NCI-H1092 (cell line): ENCODE measurements at regions not wholly inside any gene's neighbourhood (a gene's known extent, or its start where the extent isn't known, plus 50 kb on each side); places are given as distances from the start of the nearest gene placed in this dataset.
"Not testable (repeated sequence)": the region's sequence is repeated elsewhere in the genome, so short reads cannot be mapped to it uniquely, and the experiment has no call there.

ENCODE experiments used
- DNase-seq: peaks from one replicate; lab custom pipeline; 2025; lab: John Stamatoyannopoulos, UW

DNA sequence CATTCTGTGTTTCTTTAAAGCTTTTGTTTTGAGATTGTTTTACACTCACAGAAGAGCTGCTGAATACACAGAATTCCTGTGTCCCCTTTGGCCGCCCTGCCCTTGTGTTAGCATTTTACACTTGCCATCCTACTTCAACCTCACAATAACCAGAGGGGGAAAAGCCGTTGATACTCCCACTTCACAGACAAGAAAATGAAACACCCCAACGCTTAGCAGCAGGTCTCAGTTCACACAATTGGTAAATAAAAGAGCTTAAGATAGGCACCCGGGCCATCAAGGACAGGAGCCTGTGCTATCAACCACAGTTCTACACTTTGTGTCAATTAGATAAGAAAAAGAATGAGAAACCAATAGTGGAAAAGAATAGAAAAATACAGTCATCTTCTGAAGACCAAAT lies 178.0 kb downstream of the SYK start:
- DNase-seq = no peak

DNA sequence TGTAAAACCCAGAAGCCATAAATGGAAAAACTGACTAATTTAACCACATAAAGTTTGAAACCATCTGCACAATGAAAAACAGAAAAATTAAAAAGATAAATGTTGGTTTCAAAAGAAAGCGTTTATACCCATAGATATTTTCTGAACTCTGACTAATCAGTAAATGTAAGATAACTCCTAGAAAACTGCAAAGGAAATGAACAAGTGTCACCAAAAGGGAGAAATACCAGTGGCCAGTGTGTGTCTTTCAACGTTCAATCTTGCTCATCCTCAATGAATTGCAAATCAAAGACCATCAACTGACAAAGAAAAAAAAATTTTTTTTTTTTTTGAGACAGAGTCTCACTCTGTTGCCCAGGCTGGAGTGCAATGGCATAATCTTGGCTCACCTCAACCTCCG lies 180.1 kb downstream of the SYK start:
- DNase-seq = no peak

DNA sequence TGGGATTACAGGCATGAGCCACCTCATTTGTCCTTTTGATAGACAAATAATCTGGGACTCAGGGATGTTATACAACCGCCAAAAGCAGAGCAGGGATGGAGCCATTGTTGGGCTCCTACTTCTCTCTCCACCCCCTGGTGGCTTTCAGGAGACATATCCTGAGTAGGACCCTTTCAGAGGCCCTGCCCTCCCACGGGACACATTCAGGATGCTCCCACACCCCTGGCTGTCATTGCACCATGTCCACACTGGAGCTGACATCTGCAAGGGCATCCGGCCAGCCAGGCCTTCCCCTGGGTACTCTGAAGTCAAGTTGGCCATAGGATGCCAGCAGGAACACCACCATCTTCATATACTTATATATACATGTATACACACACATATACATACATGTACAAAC lies 181.8 kb downstream of the SYK start:
- DNase-seq = no peak

DNA sequence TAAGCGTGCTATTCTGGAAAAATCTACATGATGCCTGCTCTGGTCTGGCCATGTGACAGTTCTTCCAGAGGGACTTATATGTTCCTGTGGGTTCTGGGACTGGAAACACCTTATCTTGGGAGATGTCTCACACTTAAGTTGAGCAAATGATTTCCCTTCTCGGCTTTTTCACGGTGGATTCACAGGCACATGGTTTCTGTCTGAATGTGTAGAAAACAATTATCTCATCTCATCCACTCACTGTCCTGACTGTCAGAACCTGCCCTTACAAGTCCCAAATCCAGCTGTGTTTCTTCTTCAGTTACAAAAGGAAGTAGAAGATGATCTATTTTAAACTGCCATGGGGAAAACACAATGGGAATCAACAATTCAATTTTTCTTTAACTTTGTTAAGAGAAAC lies 184.0 kb downstream of the SYK start:
- no peak for DNase-seq

DNA sequence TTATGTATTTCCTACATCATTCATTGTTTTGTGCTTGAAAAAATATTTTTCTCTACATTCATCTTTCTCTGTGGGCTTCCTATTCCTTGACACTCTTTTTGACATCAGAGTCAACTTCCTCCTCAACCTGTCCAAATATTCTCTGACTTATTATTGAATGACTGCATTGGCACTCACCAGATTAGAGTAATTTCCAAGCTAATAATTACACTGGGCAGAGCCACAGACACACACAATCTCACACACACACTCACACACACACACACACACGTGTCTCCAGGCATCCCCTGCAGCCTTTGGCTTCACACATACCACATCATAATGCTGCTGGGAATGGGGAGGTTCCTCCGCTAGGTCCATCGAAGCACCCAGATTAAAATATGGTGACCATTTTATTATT lies 184.5 kb downstream of the SYK start:
- no peak for DNase-seq

DNA sequence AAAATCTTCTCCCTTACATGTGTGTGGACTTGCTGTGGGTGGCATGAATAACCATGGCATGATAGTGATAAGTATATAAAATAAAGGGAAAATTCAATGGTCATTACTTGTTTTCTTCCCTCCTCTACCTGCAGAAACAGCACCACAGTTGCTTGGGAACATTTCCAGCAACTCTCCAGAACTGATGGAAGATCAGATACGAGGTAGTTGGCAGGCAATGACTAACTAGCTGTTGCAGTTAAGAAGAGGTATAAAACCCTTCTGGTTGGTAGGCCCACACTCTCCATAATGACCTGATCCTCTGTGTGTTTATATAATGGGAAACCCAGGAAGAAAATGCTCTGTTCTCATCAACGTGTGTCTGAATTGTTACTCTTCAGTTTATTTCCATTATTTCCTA lies 185.9 kb downstream of the SYK start:
- no peak for DNase-seq

DNA sequence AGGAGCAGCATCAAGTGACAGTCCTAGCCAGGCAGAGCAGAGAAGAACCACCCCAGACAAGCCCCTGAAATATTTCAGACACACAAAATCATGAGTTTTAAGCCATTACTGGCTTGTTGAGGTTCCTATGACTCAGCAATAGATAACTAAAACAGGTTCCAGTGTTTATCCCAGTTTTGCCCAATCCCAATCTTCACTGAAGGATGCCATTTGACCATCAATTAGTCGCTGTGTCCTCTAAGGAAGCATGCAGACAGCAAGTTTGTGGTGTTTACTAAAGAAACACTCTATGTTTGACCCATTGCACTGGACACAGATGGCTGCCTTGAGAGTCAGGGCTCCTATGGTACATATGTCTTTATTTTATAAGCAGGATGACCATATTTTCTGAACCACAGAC lies 186.7 kb downstream of the SYK start:
- DNase-seq = no peak

DNA sequence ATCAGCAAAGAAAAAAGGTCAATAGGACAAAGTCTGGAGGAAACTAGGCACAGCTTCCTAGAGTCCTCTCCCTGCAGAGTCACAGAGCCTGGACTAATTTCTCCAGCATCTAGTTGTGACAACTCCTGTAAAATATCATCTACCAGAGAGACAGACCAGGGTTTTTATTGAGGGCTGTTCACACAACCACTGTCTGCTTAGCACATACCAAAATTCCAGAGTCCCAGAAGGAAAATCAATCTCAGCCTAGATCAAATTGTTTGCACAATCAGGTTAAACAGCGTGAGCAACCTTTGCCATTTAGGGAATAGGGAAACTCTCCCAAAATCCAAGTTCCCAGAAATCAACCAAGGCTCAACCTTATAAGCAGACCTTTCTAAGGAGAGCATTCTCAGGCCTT lies 190.3 kb downstream of the SYK start:
- DNase-seq = no peak

DNA sequence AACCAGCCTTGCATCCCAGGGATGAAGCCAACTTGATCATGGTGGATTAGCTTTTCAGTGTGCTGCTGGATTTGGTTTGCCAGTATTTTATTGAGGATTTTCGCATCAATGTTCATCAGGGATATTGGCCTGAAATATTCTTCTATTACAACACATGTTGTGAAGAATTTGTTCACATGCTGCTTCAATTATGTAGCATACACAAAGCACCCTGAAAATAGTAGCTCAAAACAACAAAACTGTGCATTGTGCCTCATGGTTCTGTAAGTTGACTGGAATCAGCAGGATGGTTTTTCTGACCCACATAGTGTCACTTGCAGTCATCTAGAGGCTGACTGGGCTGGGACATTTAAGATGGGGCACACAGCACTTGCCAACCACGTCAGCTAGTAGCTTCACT lies 193.9 kb downstream of the SYK start:
- no peak for DNase-seq

DNA sequence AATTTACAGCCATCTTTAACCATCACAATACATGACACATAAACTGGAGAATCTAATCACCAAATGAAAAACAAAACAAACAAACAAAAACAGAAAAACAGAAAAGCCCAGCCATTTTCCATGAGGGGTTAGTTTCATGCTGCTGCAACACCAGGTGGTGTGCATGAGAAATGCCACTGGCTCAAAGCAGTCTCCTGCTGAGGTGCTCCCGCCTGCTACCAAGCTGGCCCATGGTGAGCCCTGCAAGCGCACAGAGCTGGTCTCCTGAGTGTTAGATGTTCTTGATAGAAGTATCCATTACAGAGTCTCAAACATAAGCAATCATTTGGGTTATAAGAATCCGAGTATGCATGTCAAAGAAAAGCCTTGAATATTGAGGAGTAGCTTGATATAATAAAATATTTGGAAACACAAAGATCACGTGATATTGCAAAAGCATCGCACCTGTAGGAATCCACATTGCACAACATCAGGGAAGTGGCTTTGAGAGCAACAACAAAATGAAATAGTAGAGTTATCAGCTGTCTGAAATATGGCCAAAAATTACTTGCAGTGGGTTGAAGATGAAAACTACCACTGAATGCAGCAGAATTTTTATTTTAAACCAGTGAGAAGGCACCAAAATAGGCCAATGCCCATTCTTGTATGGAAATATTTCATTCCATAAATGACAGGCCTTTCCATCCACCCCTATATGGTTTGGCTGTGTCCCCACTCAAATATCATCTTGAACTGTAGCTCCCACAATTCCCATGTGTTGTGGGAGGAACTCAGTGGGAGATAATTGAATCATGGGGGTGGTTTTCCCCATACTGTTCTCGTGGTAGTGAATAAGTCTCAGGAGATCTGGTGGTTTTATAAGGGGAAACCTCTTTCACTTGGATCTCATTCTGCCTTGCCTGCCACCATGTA lies 194.8 kb downstream of the SYK start:
- no peak for DNase-seq

DNA sequence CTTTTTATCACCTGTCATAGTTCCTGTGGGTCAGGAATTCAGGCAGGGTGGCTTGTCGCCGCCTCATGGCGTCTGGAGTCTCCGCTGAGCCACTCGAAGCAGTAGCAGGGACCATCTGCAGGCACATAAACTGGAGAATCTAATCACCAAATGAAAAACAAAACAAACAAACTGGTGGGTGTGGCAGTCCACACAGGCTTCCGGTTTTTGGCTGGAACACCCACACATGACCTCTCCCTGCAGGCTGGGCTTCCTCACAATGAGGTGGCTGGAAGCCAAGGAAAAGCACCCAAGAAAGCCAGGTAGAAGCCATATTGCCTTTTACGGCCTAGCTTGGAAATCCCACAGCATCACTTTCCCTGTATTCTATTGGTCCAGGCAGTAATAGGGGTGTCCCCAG lies 197.0 kb downstream of the SYK start:
- no peak for DNase-seq

DNA sequence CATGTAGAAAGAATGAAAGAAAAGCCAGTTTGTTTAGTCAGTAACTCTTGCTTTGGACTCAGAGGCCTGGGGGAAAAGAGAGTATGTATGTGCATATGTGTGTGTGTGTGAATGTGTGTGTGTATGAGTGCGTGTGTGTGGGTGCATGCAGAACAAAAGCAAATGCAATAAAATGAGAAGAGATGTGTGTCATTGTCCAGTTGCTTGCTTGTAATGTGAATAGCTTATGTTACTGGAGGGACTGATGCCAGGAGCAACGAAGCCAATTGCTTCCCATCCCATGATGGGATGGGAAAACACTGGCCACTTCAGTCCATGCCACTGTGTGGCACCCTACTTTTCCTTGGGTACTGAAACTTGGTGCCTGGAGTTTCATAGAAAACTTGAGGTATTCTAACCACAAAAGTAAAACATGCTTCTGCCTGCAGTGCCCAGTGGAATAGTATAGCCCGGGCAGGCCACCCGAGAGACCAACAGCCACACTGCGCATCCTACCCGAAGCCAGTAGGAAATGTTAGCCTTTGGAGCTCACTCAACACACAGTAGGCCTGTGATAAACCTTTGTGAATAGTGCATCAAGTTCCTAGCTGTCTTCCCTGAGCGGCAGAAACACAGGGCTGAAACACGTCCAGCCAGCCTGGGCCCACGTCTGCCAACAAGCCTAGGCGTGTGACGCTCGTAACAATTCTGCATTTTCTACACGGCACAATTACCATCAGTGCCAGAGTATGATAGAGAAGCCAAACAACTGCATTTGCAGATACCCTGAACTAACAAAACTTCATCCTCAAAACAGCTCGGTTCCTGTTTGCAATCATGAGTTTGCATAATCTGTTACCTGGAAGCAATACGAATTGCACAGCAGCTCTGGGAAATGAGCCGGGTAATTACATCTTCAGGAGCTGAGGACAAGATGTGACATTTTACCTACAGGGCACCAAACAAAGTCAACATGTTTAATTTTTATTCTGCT lies 198.1 kb downstream of the SYK start:
- no peak for DNase-seq

DNA sequence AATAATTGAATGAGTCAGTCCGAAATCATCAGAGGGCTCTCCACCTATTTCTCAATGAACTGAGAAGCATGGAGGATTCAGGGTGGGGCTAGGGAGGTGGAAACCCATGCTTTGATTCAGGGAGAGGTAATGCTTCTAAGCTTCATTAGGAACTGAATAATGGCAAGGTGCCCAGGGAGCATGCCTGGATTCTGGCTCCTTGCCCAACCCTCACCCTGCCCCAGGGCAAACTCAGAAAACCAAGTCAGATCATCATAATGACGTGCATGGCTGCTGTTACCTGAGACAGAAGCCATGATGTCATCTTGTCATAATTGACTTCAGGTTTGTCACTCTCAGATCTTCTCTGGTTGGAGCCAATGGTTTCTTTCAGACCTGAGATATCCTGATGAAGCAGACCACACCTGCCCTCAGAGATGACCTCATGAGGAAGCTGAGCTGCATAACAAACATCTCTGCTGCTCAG lies 199.6 kb downstream of the SYK start:
- no peak for DNase-seq

DNA sequence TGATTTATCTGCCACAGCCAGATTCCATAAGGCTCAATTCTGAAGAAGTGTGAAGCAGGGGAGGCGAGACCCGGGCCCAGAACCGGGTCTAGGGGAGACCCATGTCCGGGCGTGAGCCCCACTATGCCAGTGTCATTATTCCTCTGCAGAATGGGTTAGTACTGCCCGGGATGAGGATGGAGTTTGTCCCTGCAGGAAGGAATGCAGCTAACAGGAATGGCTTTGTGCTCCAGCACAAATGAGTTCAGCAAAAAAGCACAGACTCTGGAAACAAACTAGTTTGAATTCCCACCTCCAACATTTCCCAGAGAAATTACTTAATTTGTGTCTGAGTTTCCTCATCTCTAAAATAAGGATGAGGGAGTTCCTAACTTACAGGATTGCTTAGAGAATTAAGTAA lies 202.9 kb downstream of the SYK start:
- DNase-seq = no peak

DNA sequence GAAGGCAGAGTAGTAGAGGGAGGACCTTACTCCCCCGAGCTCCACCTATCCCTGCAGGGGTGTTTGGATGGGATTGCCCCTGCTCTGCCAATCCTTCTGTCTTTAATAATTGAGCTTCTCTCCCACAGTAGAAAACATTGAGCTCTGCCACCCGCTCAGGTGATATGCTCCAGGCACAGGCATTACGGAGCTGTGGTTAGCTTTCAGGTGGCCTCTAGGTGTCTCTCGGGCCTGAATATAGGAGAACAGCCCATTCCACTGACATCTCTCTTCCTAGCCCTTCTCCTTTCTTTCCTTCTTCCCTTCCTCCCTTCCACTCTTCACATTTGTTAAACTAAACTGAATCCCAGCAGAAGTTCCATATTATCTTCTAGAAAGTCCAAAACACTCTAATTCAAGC lies 203.4 kb downstream of the SYK start:
- no peak for DNase-seq

DNA sequence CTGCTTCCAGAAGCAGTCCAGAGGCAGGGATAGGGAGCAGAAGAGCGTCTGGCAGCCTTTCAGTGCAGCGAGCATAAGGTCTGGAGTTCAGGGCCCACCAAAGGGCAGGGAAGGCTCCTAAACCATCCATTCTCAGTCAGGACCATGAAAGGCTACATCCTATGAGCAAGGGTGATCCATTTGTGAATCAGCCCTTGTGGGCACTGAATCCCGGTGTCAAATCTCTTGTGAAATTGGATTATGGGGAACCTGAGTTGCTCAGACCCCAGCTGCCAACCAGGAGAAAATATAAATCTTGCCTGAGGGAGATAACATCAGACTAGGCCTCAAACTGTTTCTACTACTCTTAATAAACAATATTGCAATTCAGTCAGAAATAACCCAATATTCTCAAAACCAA lies 204.4 kb downstream of the SYK start:
- no peak for DNase-seq

DNA sequence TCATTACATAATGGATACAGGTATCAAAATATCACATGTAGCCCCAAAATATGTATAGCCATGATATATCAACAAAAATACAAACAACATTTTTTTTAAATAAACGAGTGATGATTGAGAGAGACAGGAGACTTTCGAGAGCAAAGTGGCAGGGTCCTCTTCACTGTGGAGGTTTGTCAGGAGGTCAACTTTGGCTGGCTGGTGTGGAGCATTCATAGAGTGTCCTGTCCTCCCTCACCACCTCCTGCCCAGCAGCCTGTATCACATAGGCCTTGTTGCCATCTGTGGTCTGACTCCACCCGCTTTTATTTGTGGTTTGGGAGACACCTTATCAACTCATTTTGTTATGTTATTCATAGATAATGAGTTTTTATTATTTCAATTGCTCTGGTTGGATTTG lies 206.9 kb downstream of the SYK start:
- no peak for DNase-seq

DNA sequence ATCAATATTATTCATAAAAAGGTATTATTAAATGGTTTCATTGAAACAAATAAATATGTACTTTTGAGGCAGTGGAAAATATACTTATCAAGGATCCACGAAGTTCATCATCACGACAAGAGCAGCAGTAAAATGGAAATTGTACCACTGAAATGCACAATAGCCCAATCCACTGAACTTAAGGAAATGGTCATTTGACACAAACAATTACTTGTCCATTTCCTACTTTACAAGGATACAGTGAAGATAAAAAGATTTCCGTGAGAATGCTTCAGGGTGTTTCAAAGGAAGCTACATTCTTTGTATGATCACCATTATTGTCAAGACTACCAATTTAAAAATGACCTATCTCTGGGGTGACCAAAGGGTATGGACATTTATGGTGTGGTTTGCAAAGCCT lies 210.3 kb downstream of the SYK start:
- no peak for DNase-seq

DNA sequence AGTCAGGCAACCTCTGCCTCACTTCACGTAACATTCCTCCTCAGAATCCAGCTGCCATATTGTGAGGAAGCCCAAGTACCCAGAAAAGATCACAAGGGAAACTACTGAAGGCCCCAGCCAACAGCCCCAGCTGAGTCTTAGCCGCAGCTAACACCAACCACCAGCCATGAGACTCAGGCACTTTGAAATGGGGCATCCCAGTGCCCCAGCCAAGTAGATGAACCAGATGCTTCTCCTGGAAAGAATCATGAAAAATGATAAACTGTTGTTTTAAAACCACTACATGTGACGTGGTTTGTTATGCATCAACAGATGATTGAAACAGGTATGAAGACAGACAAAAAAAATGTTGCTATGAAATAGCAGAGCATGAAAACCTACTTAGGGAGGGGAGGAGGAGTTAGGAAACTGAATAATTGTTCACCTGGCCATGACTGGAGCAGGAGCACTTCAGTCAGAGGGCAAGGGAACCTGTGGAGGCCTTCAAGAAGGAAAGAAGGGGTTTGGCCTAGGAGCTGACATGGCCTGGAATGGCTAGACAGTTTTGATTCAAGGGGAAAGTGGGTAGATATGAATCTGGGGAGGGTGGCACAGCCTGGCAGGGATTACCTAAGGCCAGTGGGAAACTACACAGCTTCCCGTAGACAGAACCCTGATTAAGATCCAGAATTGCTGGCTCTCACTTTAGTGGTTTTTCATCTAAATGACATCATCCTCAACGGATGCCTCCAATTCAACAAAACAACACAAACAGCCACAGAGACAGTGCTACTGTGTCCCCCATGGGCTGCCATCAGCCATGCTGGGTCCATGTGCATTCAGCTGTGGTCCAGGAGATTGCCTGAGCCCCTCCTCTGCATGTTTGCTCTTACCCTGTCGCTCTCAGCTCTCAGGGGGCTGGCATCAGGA lies 211.6 kb downstream of the SYK start:
- DNase-seq = no peak

DNA sequence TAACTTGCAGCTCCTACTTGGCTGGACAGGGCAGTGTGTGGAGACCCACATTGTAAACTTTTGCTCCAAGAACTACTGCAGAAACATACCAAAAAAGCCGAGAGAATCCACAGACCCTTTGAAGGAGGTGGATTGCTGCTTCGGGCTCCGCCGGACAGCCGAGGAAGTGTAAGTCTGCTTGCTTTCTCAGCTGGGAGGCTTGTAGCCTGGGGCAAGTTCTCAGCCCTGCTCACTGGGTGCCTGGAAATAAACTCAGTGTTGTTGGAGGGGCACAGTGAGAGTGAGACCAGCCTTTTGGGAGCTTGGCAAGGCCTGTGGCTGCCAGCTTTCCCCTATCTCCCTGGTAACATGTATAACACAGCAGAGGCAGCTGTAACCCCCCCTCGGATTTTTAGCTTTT lies 215.6 kb downstream of the SYK start:
- no peak for DNase-seq

DNA sequence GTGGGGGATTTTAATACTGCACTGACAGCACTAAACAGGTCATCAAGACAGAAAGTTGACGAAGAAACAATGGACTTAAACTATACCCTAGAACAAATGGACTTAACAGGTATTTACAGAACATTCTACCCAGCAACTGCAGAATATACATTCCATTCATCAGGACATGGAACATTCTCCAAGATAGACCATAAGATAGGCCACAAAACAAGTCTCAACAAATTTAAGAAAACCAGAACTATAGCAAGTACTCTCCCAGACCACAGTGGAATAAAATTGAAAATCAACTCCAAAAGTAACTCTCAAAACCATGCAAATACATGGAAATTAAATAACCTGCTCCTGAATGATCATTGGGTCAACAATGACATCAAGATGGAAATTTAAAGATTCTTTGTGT lies 218.3 kb downstream of the SYK start:
- DNase-seq = not testable (repeated sequence)

DNA sequence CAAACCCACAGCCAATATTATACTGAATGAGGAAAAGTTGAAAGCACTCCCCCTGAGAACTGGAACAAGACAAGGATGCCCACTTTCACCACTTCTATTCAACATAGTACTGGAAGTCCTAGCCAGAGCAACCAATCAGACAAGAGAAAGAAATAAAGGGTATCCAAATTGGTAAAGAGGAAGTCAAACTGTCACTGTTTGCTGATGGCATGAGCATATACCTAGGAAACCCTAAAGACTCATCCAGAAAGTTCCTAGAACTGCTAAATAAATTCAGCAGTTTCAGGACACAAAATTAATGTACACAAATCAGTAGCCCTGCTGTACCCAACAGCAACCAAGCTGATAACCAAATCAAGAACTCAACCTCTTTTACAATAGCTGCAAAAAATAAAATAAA lies 220.0 kb downstream of the SYK start:
- DNase-seq = not testable (repeated sequence)
